Tibial nerve (tissue), 4 donors: ENCODE measurements at regions not wholly inside any gene's neighbourhood (a gene's known extent, or its start where the extent isn't known, plus 50 kb on each side); places are given as distances from the start of the nearest gene placed in this dataset.

Experiments
- DNase-seq, 2 donors: peaks; one replicate each; pipeline ENCODE4 v3.0.0-alpha.2; 2019; ENCODE audit warnings: low spot score in 2 of 2
- H3K27ac ChIP-seq, 4 donors: fragments of 200-600 bp; sonication (generic) in 3 of 4; one replicate each; pipeline ENCODE4 v1.5.1; 2017 to 2019; ENCODE audit warnings: mild to moderate bottlenecking in 1 of 4
- H3K27me3 ChIP-seq, 2 donors: fragments of 200-600 bp; sonication (generic) in 1 of 2; one replicate each; pipeline versions ENCODE4 v1.5.1 to v1.6.0; 2017 to 2019
- H3K36me3 ChIP-seq, 3 donors: fragments of 200-600 bp; sonication (generic); one replicate each; pipeline ENCODE4 v1.5.1; 2018 to 2019
- H3K4me1 ChIP-seq, 4 donors: fragments of 200-600 bp; sonication (generic) in 3 of 4; one replicate each; pipeline ENCODE4 v1.5.1; 2017 to 2019
- H3K4me3 ChIP-seq, 4 donors: fragments of 200-600 bp; sonication (generic) in 3 of 4; one replicate each; pipeline ENCODE4 v1.5.1; 2017 to 2019; ENCODE audit warnings: mild to moderate bottlenecking in 1 of 4, moderate library complexity in 1 of 4
- H3K9me3 ChIP-seq, 4 donors: fragments of 200-600 bp; sonication (generic) in 3 of 4; one replicate each; pipeline ENCODE4 v1.5.1; 2017 to 2019
- CTCF ChIP-seq, 5 experiments: fragments of 200-600 bp in 3 of 5; fragments of 450-650 bp in 2 of 5; sonication (generic) in 3 of 5; IDR thresholded peaks; one replicate each; pipeline ENCODE4 v1.5.1; 2016 to 2019; ENCODE audit warnings: antibody characterized with exemption in 5 of 5, mild to moderate bottlenecking in 3 of 5, moderate library complexity in 2 of 5
- EP300 ChIP-seq, 2 donors: sonication (generic); formaldehyde crosslinking; IDR thresholded peaks; one replicate each; pipeline ENCODE4 v1.6.1; 2017; ENCODE audit warnings: antibody characterized with exemption in 2 of 2, mild to moderate bottlenecking in 1 of 2
- POLR2A ChIP-seq, 2 donors: fragments of 450-650 bp; IDR thresholded peaks; one replicate each; pipeline ENCODE4 v1.6.1; 2017; ENCODE audit warnings: antibody characterized with exemption in 2 of 2, mild to moderate bottlenecking in 2 of 2, moderate library complexity in 2 of 2
- WGBS, 2 donors: methylation state at CpG; one replicate each; pipeline ENCODE4 v1.1.5; 2018; 5-methylcytosine and 5-hydroxymethylcytosine counted together

- DNase-seq = no peak
- H3K27ac ChIP-seq = no peak overlapping the region
- no peaks in the 10 kb centered on the region for H3K27me3 ChIP-seq
- no peak for TF ChIP-seq EP300 (IDR thresholded peaks at IDR 0.05)
- no peak for TF ChIP-seq POLR2A (IDR thresholded peaks at IDR 0.05)
- TF ChIP-seq CTCF (IDR thresholded peaks at IDR 0.05) = no peak
- no peaks in the 10 kb centered on the region for H3K4me1 ChIP-seq
- WGBS, 2 donors = 92 to 94% methylated on average over 8 of the region's 8 CpGs
- H3K4me3 ChIP-seq = no peak overlapping the region
- H3K36me3 ChIP-seq = no peaks in the 10 kb centered on the region
- H3K9me3 ChIP-seq = no peaks in the 10 kb centered on the region
These were observed 57.5 kb upstream of the FREM1 start for GRCh38 chr9:14967450-14968321.

DNA sequence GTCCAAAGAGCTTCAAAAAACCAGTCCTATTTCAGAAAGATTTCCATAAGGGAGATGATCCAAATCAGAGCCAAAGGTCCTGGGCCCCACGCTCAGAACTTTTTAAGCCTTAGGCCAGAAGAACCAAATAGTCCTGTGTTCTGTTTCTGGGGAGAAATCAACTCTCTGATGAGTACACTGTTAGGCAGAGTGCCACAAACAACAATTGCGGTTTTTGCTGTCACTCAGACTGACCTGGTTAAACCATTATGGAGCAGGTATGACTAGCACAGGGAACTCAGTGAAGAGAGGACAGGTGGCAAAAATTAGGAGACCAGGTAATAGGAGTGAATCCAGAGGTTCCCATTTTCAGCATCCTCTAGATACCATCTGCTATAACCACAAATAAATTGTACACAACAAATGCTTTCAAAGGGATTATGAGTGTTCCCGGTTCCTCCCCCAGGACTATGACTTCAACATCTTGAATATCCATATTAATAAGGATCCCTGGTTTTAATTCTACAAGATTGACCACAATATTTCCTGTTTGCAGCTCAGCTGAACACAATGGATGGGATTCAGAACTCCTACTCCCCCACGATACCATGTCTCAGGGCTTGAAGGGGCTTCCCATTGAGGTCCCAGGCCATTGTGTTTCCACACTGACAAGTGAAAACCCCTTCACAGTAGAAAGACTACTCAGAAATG, 52.1 kb upstream of the FREM1 start:
- Histone ChIP-seq H3K27me3 (no peaks in the 10 kb centered on the region), H3K4me1 (peaks cover 0 to 13% (median 0%) of the 10 kb centered on the region in 4 donors), H3K36me3 (no peaks in the 10 kb centered on the region), H3K9me3 (no peaks in the 10 kb centered on the region), H3K27ac (peak overlapping the region in 1 of 4 donors; percentile 24), H3K4me3 (no peak overlapping the region)
- DNase-seq = peak in 1 of 2 donors; percentile 7
- TF ChIP-seq POLR2A (IDR thresholded peaks at IDR 0.05) = no peak
- TF ChIP-seq EP300 (IDR thresholded peaks at IDR 0.05) = no peak
- no peak for TF ChIP-seq CTCF (IDR thresholded peaks at IDR 0.05)
- WGBS, 2 donors = 43 to 44% methylated on average over 4 of the region's 4 CpGs

GRCh38 chr9:14961372-14962068, 51.3 kb upstream of the FREM1 start:
- Histone ChIP-seq H3K36me3 (no peaks in the 10 kb centered on the region), H3K27me3 (no peaks in the 10 kb centered on the region), H3K4me1 (peaks cover 0 to 13% (median 0%) of the 10 kb centered on the region in 4 donors), H3K4me3 (no peak overlapping the region), H3K9me3 (no peaks in the 10 kb centered on the region), H3K27ac (no peak overlapping the region)
- DNase-seq = no peak
- 77 to 89% methylated on average over 6 of the region's 6 CpGs for WGBS, 2 donors
- TF ChIP-seq EP300 (IDR thresholded peaks at IDR 0.05) = no peak
- TF ChIP-seq CTCF (IDR thresholded peaks at IDR 0.05) = no peak
- no peak for TF ChIP-seq POLR2A (IDR thresholded peaks at IDR 0.05)

- no peak overlapping the region for H3K4me3 ChIP-seq
- H3K27ac ChIP-seq = no peak overlapping the region
- no peaks in the 10 kb centered on the region for H3K27me3 ChIP-seq
- DNase-seq = no peak
- WGBS, 2 donors = 88 to 92% methylated on average over 4 of the region's 4 CpGs
- H3K4me1 ChIP-seq = peaks cover 0 to 13% (median 0%) of the 10 kb centered on the region in 4 donors
- no peaks in the 10 kb centered on the region for H3K9me3 ChIP-seq
- no peaks in the 10 kb centered on the region for H3K36me3 ChIP-seq
- TF ChIP-seq CTCF (IDR thresholded peaks at IDR 0.05) (no peak), EP300 (IDR thresholded peaks at IDR 0.05) (no peak), POLR2A (IDR thresholded peaks at IDR 0.05) (no peak)
These were observed 50.7 kb upstream of the FREM1 start for GRCh38 chr9:14960881-14961280.
